ENCODE measurements at regions not wholly inside any gene's neighbourhood (a gene's known extent, or its start where the extent isn't known, plus 50 kb on each side); places are given as distances from the start of the nearest gene placed in this dataset.

GRCh38 chr16:74080311-74080710 is 216.3 kb upstream of the PSMD7 start:
- Histone ChIP-seq H2BK12ac (ENCODE audit: low read length in 2 of 2) (no peak overlapping the region), H2BK5ac (ENCODE audit: low read depth, low read length, poor library complexity, severe bottlenecking) (no peak overlapping the region), H3K36me3 (ENCODE audit: control insufficient read depth in 1 of 2, insufficient read depth in 2 of 2, low read depth in 1 of 2, low read length in 2 of 2) (no peaks in the 10 kb centered on the region), H3K9ac (ENCODE audit: low read length) (no peak overlapping the region), H3K18ac (ENCODE audit: low read depth in 1 of 2, low read length in 2 of 2) (no peak overlapping the region), H2BK15ac (ENCODE audit: low read depth, poor library complexity, severe bottlenecking) (no peak overlapping the region), H3K14ac (ENCODE audit: low read length in 2 of 2) (no peak overlapping the region), H3K9me3 (ENCODE audit: control insufficient read depth, low read length) (peaks cover 3% of the 10 kb centered on the region), H3K4me3 (ENCODE audit: insufficient read depth in 1 of 2, low read depth in 1 of 2, low read length in 2 of 2) (no peak overlapping the region), H2BK120ac (ENCODE audit: low read depth, low read length) (no peak overlapping the region), H2AFZ (ENCODE audit: low read depth, low read length) (no peak overlapping the region), H4K91ac (ENCODE audit: low read length) (no peak overlapping the region), H3K23ac (ENCODE audit: low read length in 2 of 2) (no peak overlapping the region), H3K4me1 (ENCODE audit: control insufficient read depth, insufficient read depth, low read depth, low read length) (no peaks in the 10 kb centered on the region), H3K27me3 (ENCODE audit: control insufficient read depth in 1 of 2, insufficient read depth in 1 of 2, low read length in 2 of 2) (no peaks in the 10 kb centered on the region), H3K27ac (ENCODE audit: low read length, poor library complexity, severe bottlenecking) (no peak overlapping the region), H3K4ac (ENCODE audit: low read depth in 1 of 2, low read length in 2 of 2) (no peak overlapping the region), H3K79me1 (replicated peaks; ENCODE audit: low read length, poor library complexity, severe bottlenecking) (no peaks in the 10 kb centered on the region), H3K4me2 (ENCODE audit: low read length, poor library complexity, severe bottlenecking) (no peak overlapping the region), H2AK5ac (ENCODE audit: low read length, severe bottlenecking) (no peak overlapping the region), H4K8ac (ENCODE audit: low read length) (no peak overlapping the region)
- DNase-seq: no peak
- 77% methylated on average over 5 of the region's 8 CpGs for WGBS

- no peaks in the 10 kb centered on the region for H3K27me3 ChIP-seq (ENCODE audit: control insufficient read depth in 1 of 2, insufficient read depth in 1 of 2, low read length in 2 of 2)
- no peak overlapping the region for H3K4ac ChIP-seq (ENCODE audit: low read depth in 1 of 2, low read length in 2 of 2)
- H3K4me1 ChIP-seq (ENCODE audit: control insufficient read depth, insufficient read depth, low read depth, low read length): no peaks in the 10 kb centered on the region
- no peak overlapping the region for H2AFZ ChIP-seq (ENCODE audit: low read depth, low read length)
- no peak overlapping the region for H4K8ac ChIP-seq (ENCODE audit: low read length)
- H3K27ac ChIP-seq (ENCODE audit: low read length, poor library complexity, severe bottlenecking): no peak overlapping the region
- no CpG with 5 or more reads among the region's 1 CpG for WGBS
- H3K79me1 ChIP-seq (replicated peaks; ENCODE audit: low read length, poor library complexity, severe bottlenecking): no peaks in the 10 kb centered on the region
- H4K91ac ChIP-seq (ENCODE audit: low read length): no peak overlapping the region
- H3K9ac ChIP-seq (ENCODE audit: low read length): no peak overlapping the region
- no peak overlapping the region for H3K4me2 ChIP-seq (ENCODE audit: low read length, poor library complexity, severe bottlenecking)
- no peak overlapping the region for H3K14ac ChIP-seq (ENCODE audit: low read length in 2 of 2)
- no peak overlapping the region for H3K18ac ChIP-seq (ENCODE audit: low read depth in 1 of 2, low read length in 2 of 2)
- H2BK5ac ChIP-seq (ENCODE audit: low read depth, low read length, poor library complexity, severe bottlenecking): no peak overlapping the region
- peaks cover 8% of the 10 kb centered on the region for H3K9me3 ChIP-seq (ENCODE audit: control insufficient read depth, low read length)
- H3K36me3 ChIP-seq (ENCODE audit: control insufficient read depth in 1 of 2, insufficient read depth in 2 of 2, low read depth in 1 of 2, low read length in 2 of 2): no peaks in the 10 kb centered on the region
- H2AK5ac ChIP-seq (ENCODE audit: low read length, severe bottlenecking): no peak overlapping the region
- no peak overlapping the region for H2BK12ac ChIP-seq (ENCODE audit: low read length in 2 of 2)
- H3K4me3 ChIP-seq (ENCODE audit: insufficient read depth in 1 of 2, low read depth in 1 of 2, low read length in 2 of 2): no peak overlapping the region
- no peak for DNase-seq
- H2BK15ac ChIP-seq (ENCODE audit: low read depth, poor library complexity, severe bottlenecking): no peak overlapping the region
- no peak overlapping the region for H3K23ac ChIP-seq (ENCODE audit: low read length in 2 of 2)
- H2BK120ac ChIP-seq (ENCODE audit: low read depth, low read length): no peak overlapping the region
These were observed 217.4 kb upstream of the PSMD7 start for GRCh38 chr16:74079232-74079586.

- no peak overlapping the region for H2BK12ac ChIP-seq (ENCODE audit: low read length in 2 of 2)
These were observed 217.9 kb upstream of the PSMD7 start for GRCh38 chr16:74078511-74079231.

GRCh38 chr16:74076568-74076967 is 220.0 kb upstream of the PSMD7 start:
- Histone ChIP-seq H3K36me3 (ENCODE audit: control insufficient read depth in 1 of 2, insufficient read depth in 2 of 2, low read depth in 1 of 2, low read length in 2 of 2) (no peaks in the 10 kb centered on the region), H2BK5ac (ENCODE audit: low read depth, low read length, poor library complexity, severe bottlenecking) (no peak overlapping the region), H3K14ac (ENCODE audit: low read length in 2 of 2) (no peak overlapping the region), H2BK120ac (ENCODE audit: low read depth, low read length) (no peak overlapping the region), H3K18ac (ENCODE audit: low read depth in 1 of 2, low read length in 2 of 2) (no peak overlapping the region), H2AFZ (ENCODE audit: low read depth, low read length) (no peak overlapping the region), H3K4me2 (ENCODE audit: low read length, poor library complexity, severe bottlenecking) (no peak overlapping the region), H4K8ac (ENCODE audit: low read length) (no peak overlapping the region), H3K9ac (ENCODE audit: low read length) (no peak overlapping the region), H4K91ac (ENCODE audit: low read length) (no peak overlapping the region), H3K23ac (ENCODE audit: low read length in 2 of 2) (no peak overlapping the region), H3K4me3 (ENCODE audit: insufficient read depth in 1 of 2, low read depth in 1 of 2, low read length in 2 of 2) (no peak overlapping the region), H3K4ac (ENCODE audit: low read depth in 1 of 2, low read length in 2 of 2) (no peak overlapping the region), H2AK5ac (ENCODE audit: low read length, severe bottlenecking) (no peak overlapping the region), H3K9me3 (ENCODE audit: control insufficient read depth, low read length) (peaks cover 8% of the 10 kb centered on the region), H3K27me3 (ENCODE audit: control insufficient read depth in 1 of 2, insufficient read depth in 1 of 2, low read length in 2 of 2) (no peaks in the 10 kb centered on the region), H2BK12ac (ENCODE audit: low read length in 2 of 2) (no peak overlapping the region), H3K79me1 (replicated peaks; ENCODE audit: low read length, poor library complexity, severe bottlenecking) (no peaks in the 10 kb centered on the region), H3K27ac (ENCODE audit: low read length, poor library complexity, severe bottlenecking) (no peak overlapping the region), H2BK15ac (ENCODE audit: low read depth, poor library complexity, severe bottlenecking) (no peak overlapping the region), H3K4me1 (ENCODE audit: control insufficient read depth, insufficient read depth, low read depth, low read length) (no peaks in the 10 kb centered on the region)
- no peak for DNase-seq
- WGBS: 78% methylated on average over 2 of the region's 2 CpGs

More at GRCh38 chr16:74078511-74079231, 217.9 kb upstream of the PSMD7 start:
- H3K79me1 ChIP-seq (replicated peaks; ENCODE audit: low read length, poor library complexity, severe bottlenecking): no peaks in the 10 kb centered on the region
- no peak overlapping the region for H3K14ac ChIP-seq (ENCODE audit: low read length in 2 of 2)
- H2BK5ac ChIP-seq (ENCODE audit: low read depth, low read length, poor library complexity, severe bottlenecking): no peak overlapping the region
- no peak overlapping the region for H2BK120ac ChIP-seq (ENCODE audit: low read depth, low read length)
- peaks cover 8% of the 10 kb centered on the region for H3K9me3 ChIP-seq (ENCODE audit: control insufficient read depth, low read length)
- no peaks in the 10 kb centered on the region for H3K4me1 ChIP-seq (ENCODE audit: control insufficient read depth, insufficient read depth, low read depth, low read length)
- H3K27ac ChIP-seq (ENCODE audit: low read length, poor library complexity, severe bottlenecking): no peak overlapping the region
- H4K8ac ChIP-seq (ENCODE audit: low read length): no peak overlapping the region
- H2AK5ac ChIP-seq (ENCODE audit: low read length, severe bottlenecking): no peak overlapping the region
- H3K4me3 ChIP-seq (ENCODE audit: insufficient read depth in 1 of 2, low read depth in 1 of 2, low read length in 2 of 2): no peak overlapping the region
- H3K18ac ChIP-seq (ENCODE audit: low read depth in 1 of 2, low read length in 2 of 2): no peak overlapping the region
- H3K23ac ChIP-seq (ENCODE audit: low read length in 2 of 2): no peak overlapping the region
- no peak overlapping the region for H2AFZ ChIP-seq (ENCODE audit: low read depth, low read length)
- H3K36me3 ChIP-seq (ENCODE audit: control insufficient read depth in 1 of 2, insufficient read depth in 2 of 2, low read depth in 1 of 2, low read length in 2 of 2): no peaks in the 10 kb centered on the region
- H3K27me3 ChIP-seq (ENCODE audit: control insufficient read depth in 1 of 2, insufficient read depth in 1 of 2, low read length in 2 of 2): no peaks in the 10 kb centered on the region
- no peak overlapping the region for H3K9ac ChIP-seq (ENCODE audit: low read length)
- H2BK15ac ChIP-seq (ENCODE audit: low read depth, poor library complexity, severe bottlenecking): no peak overlapping the region
- DNase-seq: no peak
- H3K4ac ChIP-seq (ENCODE audit: low read depth in 1 of 2, low read length in 2 of 2): no peak overlapping the region
- H3K4me2 ChIP-seq (ENCODE audit: low read length, poor library complexity, severe bottlenecking): no peak overlapping the region
- WGBS: 68% methylated on average over 5 of the region's 8 CpGs
- no peak overlapping the region for H4K91ac ChIP-seq (ENCODE audit: low read length)

Data from mesenchymal stem cell (in vitro differentiated cells and primary cell).